HG03097 (cell line): ENCODE measurements at regions not wholly inside any gene's neighbourhood (a gene's known extent, or its start where the extent isn't known, plus 50 kb on each side); places are given as distances from the start of the nearest gene placed in this dataset.

Experiments used
- ATAC-seq: cut with Tn5 transposase; IDR thresholded peaks from one replicate; pipeline ENCODE4 v1.9.1; 2021; ENCODE audit not compliant: unreplicated experiment, low FRiP score

- ATAC-seq = no peak
Observed at GRCh38 chr20:21918398-21918797, 212.9 kb downstream of the PAX1 start.

- ATAC-seq = no peak
Observed at GRCh38 chr20:21902391-21902790, 196.9 kb downstream of the PAX1 start.

DNA sequence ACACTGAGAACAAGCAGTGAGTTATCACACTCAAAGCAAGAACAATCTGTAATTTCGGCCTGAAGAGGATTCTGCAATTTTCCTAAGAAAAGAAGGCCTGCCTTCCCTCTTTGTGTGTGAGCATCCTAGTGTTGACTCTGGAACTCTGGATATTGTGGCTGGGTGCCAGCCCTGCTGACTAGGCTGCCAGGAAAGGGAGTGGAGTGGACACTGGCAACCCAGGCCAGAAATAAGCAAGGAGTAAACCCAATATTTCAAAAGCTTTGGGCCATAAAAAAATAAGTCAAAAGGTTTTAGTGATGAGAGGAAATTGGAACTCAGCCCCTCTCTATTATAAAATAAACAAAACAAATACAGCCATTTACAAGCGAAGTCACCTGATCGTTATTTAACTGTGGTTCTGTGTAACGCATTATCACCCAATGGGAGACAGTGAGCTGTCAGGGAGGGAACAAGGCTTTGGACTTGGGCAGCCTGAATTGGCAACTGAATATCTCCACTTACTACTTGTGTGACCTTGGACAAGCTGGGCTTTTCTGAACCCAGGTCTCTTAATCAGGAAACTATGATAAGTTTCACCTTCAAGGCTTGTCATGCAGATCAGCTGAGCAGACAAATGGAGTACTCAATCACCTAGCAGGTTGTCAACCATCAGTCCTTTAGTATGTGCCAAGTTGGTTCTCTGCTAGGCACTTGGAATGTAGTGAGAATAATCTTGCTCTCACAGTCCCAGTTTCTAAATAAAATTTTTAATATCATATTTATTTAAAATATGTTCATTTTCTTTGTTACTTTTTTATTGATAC is 196.2 kb downstream of the PAX1 start:
- ATAC-seq = no peak

- no peak for ATAC-seq
Observed at GRCh38 chr20:21900431-21900830, 195.0 kb downstream of the PAX1 start.

DNA sequence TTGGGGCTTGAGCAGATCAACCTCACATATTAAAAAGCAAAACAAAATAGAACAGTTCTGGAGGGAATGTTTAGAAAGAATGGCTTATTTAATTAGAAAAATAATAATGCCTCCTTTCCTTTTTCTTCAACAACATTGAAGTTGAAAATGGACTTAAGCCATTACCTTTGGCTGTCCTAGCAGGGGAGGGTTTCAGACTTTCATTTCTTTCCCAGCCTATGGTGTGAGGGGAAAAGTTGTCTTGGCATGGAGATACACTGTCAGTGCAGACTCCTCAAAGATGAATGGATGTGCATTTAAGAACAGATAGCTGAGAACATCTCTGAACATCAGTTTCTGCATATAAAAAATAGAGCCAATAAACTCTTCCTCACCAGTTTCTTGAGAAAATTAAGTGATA is 169.5 kb downstream of the PAX1 start:
- no peak for ATAC-seq

GRCh38 chr20:21874127-21874526 is 168.7 kb downstream of the PAX1 start:
- ATAC-seq = no peak

- no peak for ATAC-seq
Observed at GRCh38 chr20:21873291-21873690, 167.8 kb downstream of the PAX1 start.

DNA sequence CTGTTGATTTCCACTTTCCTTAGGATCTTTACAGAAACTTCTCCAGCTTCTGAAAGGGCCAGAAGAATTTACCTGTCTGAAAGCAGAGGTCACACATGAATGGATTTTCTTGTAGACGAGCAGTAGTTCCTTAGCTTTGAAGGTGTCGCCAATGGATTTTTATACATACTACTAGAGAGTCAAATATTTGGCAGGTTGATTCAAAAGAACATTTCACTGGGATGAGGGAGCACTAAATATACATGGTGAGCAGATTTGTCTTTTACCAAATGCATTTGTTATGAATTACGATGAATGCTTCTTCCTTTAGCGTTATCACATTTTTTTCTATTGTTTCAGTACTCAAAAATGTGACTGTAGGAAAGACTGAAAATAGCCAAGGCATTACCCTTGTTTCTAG is 162.3 kb downstream of the PAX1 start:
- no peak for ATAC-seq

DNA sequence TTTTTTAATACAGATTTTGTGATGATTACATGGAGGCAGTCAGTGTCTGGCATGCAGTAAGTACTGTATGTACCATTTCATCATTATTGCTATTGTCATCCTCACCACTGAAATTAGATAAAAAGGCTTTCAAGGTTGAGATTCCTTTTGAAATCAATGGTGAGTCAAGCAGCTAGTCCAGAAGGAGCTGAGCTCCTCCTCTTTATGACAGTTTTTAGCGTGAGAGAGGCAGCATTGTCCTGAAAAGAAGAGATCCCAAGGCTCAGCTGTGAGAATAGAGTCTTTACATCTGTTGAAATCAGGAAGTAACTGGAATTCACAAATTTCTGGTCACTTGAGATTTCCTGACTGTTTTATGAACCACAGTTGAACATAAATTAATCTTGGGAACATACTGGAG is 161.9 kb downstream of the PAX1 start:
- no peak for ATAC-seq

GRCh38 chr20:21862956-21863355 is 157.5 kb downstream of the PAX1 start:
- ATAC-seq = no peak

DNA sequence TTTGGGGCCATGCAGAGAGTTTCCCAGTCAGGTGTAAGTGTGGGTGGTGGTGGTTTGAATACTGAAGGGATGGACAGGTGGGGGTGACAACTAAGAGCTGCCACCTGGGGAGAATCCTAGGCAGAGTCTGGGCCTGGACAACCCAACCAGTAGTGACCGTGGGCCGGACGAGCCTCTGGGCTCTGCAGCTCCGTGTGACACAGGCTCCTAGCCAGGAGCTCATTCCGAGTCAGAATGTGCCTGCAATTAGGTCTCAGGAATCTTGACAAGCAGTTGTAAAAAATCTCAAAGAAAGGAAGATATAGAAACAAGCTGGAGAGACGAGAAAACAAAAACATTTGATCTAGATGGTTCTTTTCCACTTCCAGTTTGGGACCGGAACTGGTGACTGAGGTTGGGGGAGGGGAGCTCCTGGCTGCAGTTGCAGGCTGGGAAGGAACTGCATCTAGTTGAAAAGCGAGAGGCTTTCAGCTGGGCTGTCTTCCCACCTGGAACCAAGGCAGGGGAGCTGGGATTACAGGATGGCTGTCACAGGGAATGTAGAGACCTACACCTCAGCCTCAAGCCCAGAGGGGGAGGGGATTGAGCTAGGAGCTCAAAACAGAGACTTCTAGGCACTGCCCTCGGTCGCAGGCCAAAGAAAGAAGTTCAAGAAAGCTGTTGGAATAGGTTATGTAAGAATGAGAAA is 156.9 kb downstream of the PAX1 start:
- no peak for ATAC-seq

- no peak for ATAC-seq
Observed at GRCh38 chr20:21840991-21841390, 135.5 kb downstream of the PAX1 start.

DNA sequence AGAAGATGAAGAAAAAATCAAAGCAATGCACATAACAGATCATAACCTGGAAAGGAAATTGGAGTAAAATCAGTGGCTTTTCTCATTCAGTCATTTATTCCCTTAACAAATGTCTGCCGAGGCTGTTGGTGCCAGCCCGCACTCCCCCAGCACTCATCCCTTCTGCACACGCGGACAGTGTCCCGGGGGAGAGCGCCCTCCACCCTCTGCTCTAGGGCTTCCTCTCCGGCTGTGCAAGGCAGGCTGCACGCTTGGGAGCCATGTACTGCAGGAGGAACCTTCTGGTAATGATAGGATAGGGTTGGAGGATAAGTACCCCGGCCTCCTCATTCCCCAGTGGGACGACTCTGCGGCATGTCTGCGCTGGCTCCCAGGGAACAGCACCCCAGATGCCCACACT is 134.5 kb downstream of the PAX1 start:
- no peak for ATAC-seq

GRCh38 chr20:21836346-21836745 is 130.9 kb downstream of the PAX1 start:
- no peak for ATAC-seq

DNA sequence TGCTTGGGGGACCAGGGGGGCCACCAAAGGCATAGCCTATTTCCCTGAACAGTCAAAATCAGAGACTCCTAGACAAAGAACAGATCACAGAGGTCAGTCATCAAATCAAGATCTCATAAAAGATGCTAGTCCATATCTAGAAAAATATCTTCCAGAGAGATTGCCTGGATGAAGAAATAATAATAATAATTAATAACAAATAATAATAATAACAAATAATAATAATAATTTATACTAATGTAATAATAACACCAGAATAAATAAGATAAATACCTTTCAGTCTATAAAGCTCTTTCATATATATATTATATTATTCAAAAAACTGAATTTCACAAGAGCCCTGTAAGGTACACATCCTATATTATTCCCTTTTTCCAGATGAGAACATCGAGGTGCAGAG is 129.6 kb downstream of the PAX1 start:
- no peak for ATAC-seq

DNA sequence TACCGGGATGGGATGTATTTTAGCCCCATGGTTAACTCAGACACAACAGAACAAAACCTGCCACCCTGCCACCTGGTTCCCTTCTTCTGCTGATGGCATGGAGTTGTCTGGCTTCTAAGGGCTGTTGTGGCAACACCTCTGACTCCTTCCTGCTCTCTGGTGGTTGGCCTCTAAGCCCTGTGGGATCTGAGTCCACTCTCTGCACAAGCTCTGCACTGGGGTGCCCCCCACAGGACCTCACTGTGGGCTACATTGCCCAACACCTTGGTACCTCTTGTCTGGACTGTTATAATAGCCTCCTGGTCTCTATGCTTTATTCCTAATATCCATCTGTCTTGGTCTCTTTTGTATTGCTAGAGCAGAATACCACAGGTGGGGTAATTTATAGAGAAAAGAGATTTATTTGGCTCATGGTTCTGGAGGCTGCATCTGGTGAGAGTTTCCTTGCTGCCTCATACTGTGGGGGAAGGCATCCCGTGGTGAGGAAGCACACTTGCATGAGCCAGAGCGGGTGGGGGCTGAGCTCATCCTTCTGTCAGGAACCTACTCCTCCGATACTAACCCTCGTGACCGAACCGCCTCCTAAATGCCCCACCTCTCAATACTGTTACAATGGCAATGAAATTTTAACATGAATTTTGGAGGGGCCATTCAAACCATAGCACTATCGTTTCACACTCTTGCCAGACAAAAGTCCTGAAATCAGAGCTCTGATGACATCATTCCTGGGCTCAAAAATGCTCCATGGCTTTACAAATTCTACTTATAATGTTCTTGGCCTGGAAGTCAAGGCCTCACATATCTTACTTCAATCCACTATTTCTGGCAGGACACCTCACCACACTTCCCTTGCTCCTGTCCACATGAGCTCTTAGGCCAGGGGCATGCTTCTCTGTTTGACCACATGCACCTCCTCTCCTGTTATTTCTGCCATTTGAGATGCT is 127.2 kb downstream of the PAX1 start:
- ATAC-seq = no peak

- no peak for ATAC-seq
Observed at GRCh38 chr20:21826976-21827375, 121.5 kb downstream of the PAX1 start.

GRCh38 chr20:21821358-21821757 is 115.9 kb downstream of the PAX1 start:
- ATAC-seq = no peak

- ATAC-seq = no peak
Observed at GRCh38 chr20:21820688-21821087, 115.2 kb downstream of the PAX1 start.

DNA sequence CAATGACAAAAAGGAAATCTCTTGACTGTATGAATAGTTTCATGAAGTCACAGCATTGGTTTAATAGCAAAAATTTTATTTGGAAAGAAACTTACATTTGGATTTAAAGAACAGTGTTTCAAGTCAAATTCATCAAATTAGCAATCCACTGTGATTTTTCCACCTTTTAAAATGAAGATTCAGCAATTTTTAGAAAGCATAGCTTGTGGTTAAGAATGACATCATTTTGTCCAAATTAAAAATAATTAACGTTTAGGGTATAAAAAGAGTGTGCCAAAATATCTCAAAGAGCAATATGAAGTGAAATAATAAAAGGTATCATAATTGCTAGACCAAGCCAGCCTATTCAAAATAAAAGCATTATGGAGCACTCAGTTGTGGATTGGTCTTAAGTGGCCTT is 114.6 kb downstream of the PAX1 start:
- ATAC-seq = no peak

DNA sequence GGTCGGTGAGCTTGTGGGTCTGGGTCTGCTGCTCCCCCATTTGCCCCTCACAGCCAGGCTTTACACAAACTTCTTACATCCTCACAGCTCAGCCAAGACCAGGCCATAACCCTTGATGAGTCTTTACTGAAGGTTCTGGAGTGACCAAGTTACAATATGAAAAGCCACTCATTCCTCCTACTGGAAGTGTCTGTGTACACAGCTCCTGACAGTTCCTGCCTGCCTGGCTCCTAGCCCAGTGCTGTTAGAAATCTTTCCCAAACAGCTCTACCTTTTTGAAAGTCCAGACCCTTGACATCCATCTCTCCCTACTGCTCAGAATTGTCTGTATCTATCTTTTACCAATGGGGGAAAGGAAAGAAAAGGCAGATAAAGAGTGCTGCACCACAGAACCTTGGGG is 106.9 kb downstream of the PAX1 start:
- no peak for ATAC-seq
